Fibroblast of skin of left biceps (primary cell): ENCODE measurements at regions not wholly inside any gene's neighbourhood (a gene's known extent, or its start where the extent isn't known, plus 50 kb on each side); places are given as distances from the start of the nearest gene placed in this dataset.

ENCODE experiments used
- DNase-seq, 2 experiments: peaks; one replicate each; pipeline ENCODE4 v3.0.0-alpha.2; 2013; ENCODE audit warnings: low read depth in 2 of 2

DNA sequence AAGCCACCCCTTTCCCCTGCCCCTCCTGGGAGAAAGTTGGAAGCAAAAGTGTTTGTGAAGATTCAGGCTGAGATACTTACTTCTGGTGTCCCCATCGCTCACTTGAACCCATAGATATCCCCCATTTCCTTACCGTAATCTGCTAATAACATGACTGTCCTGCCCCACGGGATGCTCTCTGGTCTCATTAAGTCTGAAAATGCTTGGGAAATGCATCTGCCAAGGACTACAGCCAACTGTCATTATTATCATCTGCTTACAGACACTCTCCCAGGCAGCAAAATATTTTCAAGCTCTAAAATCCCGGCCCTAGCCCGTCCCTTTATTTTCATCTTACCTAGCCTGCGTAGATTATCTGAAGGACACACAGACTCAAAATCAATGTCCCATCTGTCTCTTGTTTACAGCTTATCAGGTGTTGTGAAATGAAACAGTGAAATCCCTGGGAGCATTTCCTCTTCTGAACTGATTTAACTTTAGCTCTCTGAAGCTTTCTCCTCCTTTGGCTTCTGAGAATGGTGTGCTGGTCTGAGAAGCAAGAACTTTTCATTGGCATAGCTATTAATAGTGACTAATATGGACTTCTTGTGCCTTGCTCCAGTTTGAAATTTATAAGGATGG lies 126.9 kb upstream of the OSMR start:
- DNase-seq, result no peak

DNA sequence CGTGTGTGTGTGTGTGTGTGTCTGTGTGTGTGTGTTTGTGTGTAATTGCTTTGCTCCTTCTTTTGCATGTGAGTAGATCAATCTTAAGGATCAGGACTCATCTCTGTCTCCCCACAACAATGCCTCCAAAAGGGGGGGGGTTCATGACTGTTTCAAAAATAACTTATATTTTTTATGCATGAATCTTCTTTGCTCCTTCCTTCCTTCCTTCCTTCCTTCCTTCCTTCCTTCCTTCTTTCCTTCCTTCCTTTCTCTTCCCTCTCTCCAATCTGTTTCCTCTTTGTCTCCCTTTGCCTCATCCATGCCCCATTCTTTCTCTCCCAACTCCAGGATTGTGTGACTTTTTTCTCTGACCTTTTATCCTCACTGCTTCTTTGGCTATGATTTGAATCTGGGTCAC lies 126.4 kb upstream of the OSMR start:
- DNase-seq, result no peak

DNA sequence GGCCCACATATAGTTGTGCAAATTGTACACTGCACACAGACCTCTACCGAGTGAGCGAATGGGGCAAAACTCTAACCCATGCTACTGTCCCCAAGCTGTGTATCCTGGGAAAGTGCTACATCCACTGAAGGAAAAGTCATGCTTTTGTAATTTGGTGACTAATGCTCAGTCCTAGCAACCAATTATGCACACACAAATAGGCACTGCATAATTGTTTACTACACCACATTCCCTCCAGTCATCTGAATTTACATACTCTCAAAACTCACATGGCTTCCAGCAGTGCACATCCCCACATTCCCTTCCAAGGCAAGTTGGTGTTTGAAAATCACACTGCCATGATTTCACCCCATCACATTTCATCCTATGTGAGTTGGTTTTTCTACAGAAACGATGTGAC lies 125.9 kb upstream of the OSMR start:
- DNase-seq, result peak; percentile 35 to 40

- no peak for DNase-seq
Observed at GRCh38 chr5:38720554-38721361, 125.1 kb upstream of the OSMR start.

- no peak for DNase-seq
Observed at GRCh38 chr5:38722918-38723317, 122.9 kb upstream of the OSMR start.

DNA sequence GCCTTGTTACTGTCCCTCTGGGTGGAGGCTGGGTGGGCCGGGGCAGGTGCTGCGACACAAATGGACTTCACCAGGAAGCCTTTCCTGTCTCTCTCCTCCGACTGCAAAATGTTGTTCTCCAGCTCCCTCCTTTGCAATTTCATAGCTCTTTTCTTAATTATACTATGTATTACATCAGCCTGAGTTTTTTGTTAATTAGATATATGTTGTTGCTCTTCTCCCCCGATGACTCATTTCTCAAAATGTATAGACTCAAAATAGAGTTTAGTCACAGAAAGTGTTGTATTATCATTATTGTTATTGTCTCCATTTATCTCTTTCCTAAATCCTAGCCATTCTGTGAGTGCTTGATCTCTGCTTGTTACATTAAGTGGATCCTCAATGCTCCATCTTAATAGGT lies 122.4 kb upstream of the OSMR start:
- no peak for DNase-seq

DNA sequence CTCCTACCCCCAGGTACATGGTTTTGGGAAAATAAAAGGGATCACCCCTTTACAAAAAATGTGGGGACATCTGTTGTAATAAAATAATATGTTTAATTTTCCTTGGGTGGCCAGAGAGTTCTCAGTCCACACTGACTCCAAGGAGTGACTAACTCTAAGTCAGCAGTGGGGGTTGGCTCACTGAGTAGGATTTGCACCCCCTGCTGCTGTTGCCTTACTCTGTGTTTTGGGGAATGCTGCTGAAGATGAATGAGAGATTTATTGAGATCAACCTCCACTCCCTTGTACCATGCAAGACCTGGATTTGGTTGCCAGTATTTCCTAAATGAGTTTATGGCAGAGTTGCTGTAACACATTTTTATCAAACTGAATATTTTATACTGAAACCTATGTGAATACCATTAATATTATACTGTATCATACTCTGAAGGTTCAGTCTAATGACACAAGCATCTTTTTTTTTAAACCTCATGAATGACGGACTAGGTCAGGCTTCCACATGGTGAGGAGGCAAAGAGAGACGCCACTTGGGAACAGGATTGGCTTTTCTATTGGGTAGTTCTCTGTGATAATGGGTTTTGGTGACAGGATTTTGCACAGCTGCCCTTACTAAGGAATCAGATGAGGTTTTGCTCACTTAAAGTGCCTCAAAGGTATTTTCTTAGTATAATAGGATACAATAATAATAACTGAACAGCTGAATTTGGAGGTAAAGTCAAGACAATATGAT lies 121.3 kb upstream of the OSMR start:
- DNase-seq, result peak in 1 of 2 experiments; percentile 25

GRCh38 chr5:38725371-38725865 lies 120.4 kb upstream of the OSMR start:
- DNase-seq, result no peak

- no peak for DNase-seq
Observed at GRCh38 chr5:38726279-38726678, 119.5 kb upstream of the OSMR start.

GRCh38 chr5:38728029-38728428 lies 117.8 kb upstream of the OSMR start:
- no peak for DNase-seq

DNA sequence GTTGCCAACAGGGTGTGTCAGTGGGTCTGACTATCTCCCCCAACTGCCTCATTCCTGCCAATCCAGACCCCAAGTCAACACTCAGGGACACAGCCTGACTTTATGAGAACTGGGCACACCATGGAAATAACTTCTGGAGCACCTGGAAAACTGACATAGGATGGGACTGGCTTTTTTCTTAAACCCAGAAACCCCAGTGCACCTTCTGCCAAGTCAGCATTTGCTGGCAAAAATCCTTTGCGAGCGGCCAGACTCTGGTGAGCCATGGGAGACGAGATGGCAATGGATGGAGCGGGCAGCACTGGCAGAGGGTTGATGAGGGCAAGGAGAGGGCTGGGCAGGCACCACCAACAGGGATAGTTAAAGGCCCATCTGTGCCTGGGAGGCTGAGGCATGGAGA lies 114.4 kb upstream of the OSMR start:
- no peak for DNase-seq

GRCh38 chr5:38734353-38734752 lies 111.5 kb upstream of the OSMR start:
- no peak for DNase-seq

- DNase-seq, result no peak
Observed at GRCh38 chr5:38736089-38736488, 109.7 kb upstream of the OSMR start.

GRCh38 chr5:38737976-38738375 lies 107.8 kb upstream of the OSMR start:
- no peak for DNase-seq

DNA sequence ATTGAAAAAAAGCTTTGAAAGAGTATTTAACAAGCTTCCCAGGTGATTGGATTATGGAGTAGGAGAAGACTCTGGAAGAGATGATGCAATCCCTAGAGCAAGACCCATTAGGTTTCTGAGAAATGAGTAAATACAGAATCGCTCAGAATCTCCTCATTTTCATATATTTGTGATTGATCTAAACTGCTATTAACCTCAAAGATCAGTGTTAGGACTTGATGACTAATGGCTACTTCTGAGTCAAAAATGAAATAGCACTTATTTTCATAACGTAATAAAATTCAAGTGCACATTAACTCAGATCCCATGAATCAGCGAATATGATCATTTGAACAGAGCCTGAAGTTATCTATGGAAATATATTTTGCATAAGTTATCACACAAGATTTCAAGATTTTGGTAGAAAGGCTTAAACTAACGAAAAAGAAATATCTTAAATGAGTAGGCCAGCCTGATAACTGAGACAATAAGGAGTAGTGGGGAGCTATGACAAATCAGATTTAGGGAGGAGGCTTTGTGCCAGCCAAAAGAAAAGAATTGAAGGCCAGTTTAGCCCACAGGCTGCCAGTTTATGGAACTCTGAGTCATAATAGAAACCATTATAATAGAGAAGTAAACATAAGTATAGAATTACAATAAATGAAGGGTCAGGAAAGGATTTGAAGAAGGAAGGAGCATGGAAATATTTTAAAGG lies 106.7 kb upstream of the OSMR start:
- no peak for DNase-seq

- no peak for DNase-seq
Observed at GRCh38 chr5:38739705-38740045, 106.1 kb upstream of the OSMR start.

- DNase-seq, result no peak
Observed at GRCh38 chr5:38742821-38743220, 103.0 kb upstream of the OSMR start.

DNA sequence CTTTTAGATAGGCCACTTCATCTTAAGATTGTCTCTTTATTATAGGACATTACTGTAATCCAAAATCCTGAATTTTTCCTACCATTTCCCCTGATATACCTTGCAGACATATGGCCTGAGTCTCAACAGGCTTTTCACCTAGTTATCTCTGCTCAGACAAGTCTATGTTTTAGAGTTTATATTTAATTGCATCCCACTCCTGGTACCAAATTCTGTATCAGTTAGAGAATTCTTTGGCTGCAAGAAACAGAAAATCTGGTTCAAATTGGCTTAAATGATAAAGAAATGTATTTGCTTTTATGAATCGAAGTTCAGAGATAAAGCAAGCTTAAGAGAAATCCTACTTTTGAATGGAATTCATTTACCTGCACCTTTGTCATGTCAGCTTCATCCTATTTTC lies 102.2 kb upstream of the OSMR start:
- no peak for DNase-seq

GRCh38 chr5:38745836-38746732 lies 99.7 kb upstream of the OSMR start:
- no peak for DNase-seq

DNA sequence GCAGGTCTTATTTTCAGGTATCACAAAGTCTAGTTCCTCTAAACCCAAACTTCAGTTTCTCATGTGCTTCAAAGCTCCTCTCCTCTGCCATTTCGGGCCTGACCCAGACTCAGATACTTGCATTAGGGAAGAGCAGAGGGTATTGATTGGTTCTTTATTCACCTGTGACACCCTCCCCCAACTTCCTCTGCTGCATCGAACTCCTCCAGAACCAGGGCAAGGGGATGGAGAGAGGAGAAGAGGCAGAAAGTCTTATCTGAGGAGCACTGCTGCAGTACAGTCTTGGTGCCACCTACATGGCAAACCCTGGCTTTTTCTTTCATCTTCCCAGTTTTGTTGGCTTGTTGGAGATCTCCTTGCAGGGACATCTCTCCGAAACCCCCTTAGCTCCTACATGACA lies 96.0 kb upstream of the OSMR start:
- DNase-seq, result no peak

DNA sequence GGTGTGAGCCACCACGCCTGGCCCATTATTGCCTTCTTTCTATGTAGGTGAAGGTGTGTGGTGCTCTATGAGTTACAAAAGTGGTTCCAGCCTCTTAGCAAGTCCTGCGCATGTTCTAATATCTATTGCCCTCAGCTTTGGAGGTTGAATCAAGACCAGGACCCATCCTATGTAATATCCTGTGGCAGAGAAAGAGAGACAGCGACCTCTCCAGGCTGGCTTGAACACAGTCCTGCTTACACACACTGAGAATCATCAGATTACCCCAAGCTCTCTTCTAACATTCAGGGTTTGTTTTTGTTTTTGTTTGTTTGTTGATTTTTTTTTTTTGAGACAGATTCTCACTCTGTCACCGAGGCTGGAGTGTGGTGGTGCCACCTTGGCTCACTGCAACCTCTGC lies 94.7 kb upstream of the OSMR start:
- no peak for DNase-seq
